GM12878 (cell line): ENCODE measurements at regions not wholly inside any gene's neighbourhood (a gene's known extent, or its start where the extent isn't known, plus 50 kb on each side); places are given as distances from the start of the nearest gene placed in this dataset.
"Not testable (repeated sequence)": the region's sequence is repeated elsewhere in the genome, so short reads cannot be mapped to it uniquely, and the experiment has no call there.

Experiments
- ATAC-seq: fragments of 200-7000 bp; cut with Tn5 transposase; 3 replicates; pipeline ENCODE4 v1.9.1; 2020; ENCODE audit warnings: mild to moderate bottlenecking, moderate library complexity
- BruUV-seq: library from RNA; stranded (reverse); fragments of 400-500 nt; replicated peaks from 2 replicates; lab custom pipeline; 2021; lab: Mats Ljungman, UMichigan
- CTCF ChIA-PET: fragments of 300-600 bp; sonication (Branson Sonifier 250); formaldehyde crosslinking; extraction: SDS; loops from one replicate; lab custom pipeline; 2021; ENCODE audit warnings: inconsistent platforms; lab: Yijun Ruan, JAX
- POLR2A ChIA-PET: fragments of 350-600 bp; formaldehyde crosslinking; extraction: SDS; loops from one replicate; lab custom pipeline; 2021; ENCODE audit warnings: inconsistent platforms; lab: Charles Lee
- RAD21 ChIA-PET: fragments of 300-600 bp; sonication (Branson Sonifier 250); formaldehyde crosslinking; loops from one replicate; lab custom pipeline; 2023; ENCODE audit warnings: antibody characterized with exemption; ENCODE audit not compliant: unreplicated experiment; lab: Charles Lee
- SMC1A ChIA-PET: fragments of 300-600 bp; sonication (Branson Sonifier 250); formaldehyde crosslinking; loops from one replicate; lab custom pipeline; 2023; ENCODE audit not compliant: unreplicated experiment, uncharacterized antibody; lab: Charles Lee
- DNase-seq: peaks from one replicate; pipeline ENCODE4 v3.0.0-alpha.2; 2011; ENCODE audit warnings: low read depth, low spot score
- FAIRE-seq: peaks from 3 replicates; lab custom pipeline; 2011; peaks lifted over from hg19 to GRCh38; lab: Jason Lieb, UNC
- H2AFZ ChIP-seq: 2 replicates; pipeline ENCODE4 v1.6.0; 2011; ENCODE audit warnings: low read depth, low read length, control low read depth; ENCODE audit not compliant: control insufficient read depth
- H3K27ac ChIP-seq: 2 replicates; pipeline ENCODE4 v1.5.1; 2011; ENCODE audit warnings: control low read depth; ENCODE audit not compliant: control insufficient read depth, insufficient read depth
- H3K27me3 ChIP-seq, 2 experiments: replicated peaks in 1 of 2; 2 replicates each; pipeline versions ENCODE4 v1.6.0 to v1.6.1; 2011; ENCODE audit warnings: low read length in 1 of 2; ENCODE audit not compliant: control insufficient read depth in 2 of 2, insufficient read depth in 2 of 2
- H3K36me3 ChIP-seq, 2 experiments: 2 replicates each; pipeline ENCODE4 v1.5.1; 2011; ENCODE audit warnings: low read length in 1 of 2; ENCODE audit not compliant: control insufficient read depth in 2 of 2, insufficient read depth in 2 of 2
- H3K4me1 ChIP-seq: 2 replicates; pipeline ENCODE4 v1.6.1; 2011; ENCODE audit warnings: mild to moderate bottlenecking, low read length, moderate library complexity, mixed read lengths; ENCODE audit not compliant: control insufficient read depth, insufficient read depth
- H3K4me2 ChIP-seq: 2 replicates; pipeline ENCODE4 v1.6.0; 2011; ENCODE audit warnings: control low read depth; ENCODE audit not compliant: control insufficient read depth, insufficient read depth
- H3K4me3 ChIP-seq: fragments of 200-600 bp; sonication (generic); 2 replicates; pipeline ENCODE4 v1.5.1; 2016
- H3K79me2 ChIP-seq: 2 replicates; pipeline ENCODE4 v1.6.0; 2011; ENCODE audit warnings: low read length; ENCODE audit not compliant: control insufficient read depth, insufficient read depth
- H3K9ac ChIP-seq: 2 replicates; pipeline ENCODE4 v1.8.0; 2011; ENCODE audit warnings: low read length, control low read depth, mixed read lengths; ENCODE audit not compliant: control insufficient read depth, insufficient read depth
- H3K9me3 ChIP-seq: replicated peaks from 3 replicates; pipeline ENCODE4 v1.5.1; 2011; ENCODE audit warnings: mild to moderate bottlenecking, low read length; ENCODE audit not compliant: control insufficient read depth, insufficient read depth
- H4K20me1 ChIP-seq: 2 replicates; pipeline ENCODE4 v1.6.0; 2011; ENCODE audit not compliant: control insufficient read depth, insufficient read depth
- ATF2 ChIP-seq: IDR thresholded peaks from 2 replicates; pipeline ENCODE4 v1.6.1; 2012; ENCODE audit warnings: low read length, inconsistent platforms
- BCL3 ChIP-seq: IDR thresholded peaks from 2 replicates; pipeline ENCODE4 v1.6.1; 2011; ENCODE audit warnings: borderline replicate concordance, low read depth, mild to moderate bottlenecking, moderate library complexity, low read length; ENCODE audit not compliant: insufficient read depth, poor library complexity, severe bottlenecking
- BRCA1 ChIP-seq: IDR thresholded peaks from 2 replicates; pipeline ENCODE4 v1.6.1; 2011; ENCODE audit warnings: low read depth, low read length, improper control_type of control experiment
- CHD4 ChIP-seq: fragments of 200-600 bp; sonication (generic); IDR thresholded peaks from 2 replicates; pipeline ENCODE4 v1.6.1; 2016; ENCODE audit warnings: mild to moderate bottlenecking
- IKZF2 ChIP-seq, 2 experiments: fragments of 450-650 bp; IDR thresholded peaks; 2 replicates each; pipeline ENCODE4 v1.6.1; 2017; ENCODE audit warnings: mild to moderate bottlenecking in 2 of 2, moderate library complexity in 2 of 2
- KLF5 ChIP-seq: fragments of 450-650 bp; IDR thresholded peaks from 2 replicates; pipeline ENCODE4 v1.6.1; 2014; ENCODE audit warnings: mild to moderate bottlenecking; ENCODE audit not compliant: partially characterized antibody
- MEF2A ChIP-seq: IDR thresholded peaks from 2 replicates; pipeline ENCODE4 v1.6.1; 2011; ENCODE audit warnings: low read depth, mild to moderate bottlenecking, low read length, moderate library complexity; ENCODE audit not compliant: insufficient read depth
- PAX5 ChIP-seq: IDR thresholded peaks from 2 replicates; pipeline ENCODE4 v1.6.1; 2011; ENCODE audit warnings: low read depth, low read length, borderline replicate concordance
- POU2F2 ChIP-seq: IDR thresholded peaks from 3 replicates; pipeline ENCODE4 v1.6.1; 2011; ENCODE audit warnings: low read depth, mild to moderate bottlenecking, low read length, borderline replicate concordance
- RCOR1 ChIP-seq: conservative IDR thresholded peaks from 2 replicates; pipeline ENCODE4 v1.6.1; 2012; ENCODE audit warnings: low read depth, low read length, improper control_type of control experiment
- SMC3 ChIP-seq: IDR thresholded peaks from 2 replicates; pipeline ENCODE4 v1.6.1; 2011; ENCODE audit warnings: low read length, improper control_type of control experiment, borderline replicate concordance
- SREBF2 ChIP-seq: IDR thresholded peaks from 2 replicates; pipeline ENCODE4 v1.6.1; 2012; ENCODE audit warnings: mild to moderate bottlenecking, low read length
- SUZ12 ChIP-seq: fragments of 200-600 bp; sonication (generic); IDR thresholded peaks from one replicate; pipeline ENCODE4 v1.6.1; 2018; ENCODE audit warnings: antibody characterized with exemption, mild to moderate bottlenecking; ENCODE audit not compliant: unreplicated experiment
- ZSCAN29 ChIP-seq: fragments of 450-650 bp; IDR thresholded peaks from 2 replicates; pipeline ENCODE4 v1.6.1; 2017; ENCODE audit warnings: mild to moderate bottlenecking, moderate library complexity
- WGBS: methylation state at CpG from one replicate; pipeline ENCODE4 v1.1.6; 2016; ENCODE audit warnings: low lambda C conversion rate; ENCODE audit not compliant: insufficient replicate concordance, insufficient coverage; ENCODE audit errors: missing lambda C conversion rate; 5-methylcytosine and 5-hydroxymethylcytosine counted together
- in situ Hi-C: fragments of 300-500 bp; cut with MboI; formaldehyde crosslinking; loops from 9 replicates; pipeline ENCODE4 v1.14.3; 2018; ENCODE audit warnings: mixed read lengths
- intact Hi-C: fragments of 100-400 bp; cut with micrococcal nuclease; formaldehyde crosslinking; loops from one replicate; pipeline ENCODE4 v1.14.2; 2022; ENCODE audit not compliant: unreplicated experiment

- H3K27ac ChIP-seq, H3K79me2 ChIP-seq, H3K4me1 ChIP-seq, H2AFZ ChIP-seq, intact Hi-C loops, H3K9ac ChIP-seq, FAIRE-seq, DNase-seq, H3K4me3 ChIP-seq, POLR2A ChIA-PET, H3K9me3 ChIP-seq, H4K20me1 ChIP-seq, H3K27me3 ChIP-seq, RAD21 ChIA-PET, SMC1A ChIA-PET, in situ Hi-C loops, ATAC-seq, CTCF ChIA-PET, BruUV-seq, H3K4me2 ChIP-seq, H3K36me3 ChIP-seq: not testable (repeated sequence)
- 29% methylated on average over 4 of the region's 4 CpGs for WGBS
Observed at GRCh38 chr6:62991696-62992095, 219.6 kb upstream of the FKBP1C start.

- DNase-seq: no peak
- ChIA-PET SMC1A (interaction anchor here (0.6 to 0.9 kb wide), 2 partner anchors 10 to 14 kb away, joined by 3 read pairs; no protein-coding TSS in a partner anchor), POLR2A (no interaction called here), CTCF (no interaction called here), RAD21 (no interaction called here)
- Histone ChIP-seq H3K4me2 (no peak overlapping the region), H3K27me3 (no peaks in the 10 kb centered on the region), H4K20me1 (no peaks in the 10 kb centered on the region), H3K4me1 (no peaks in the 10 kb centered on the region), H3K9ac (no peak overlapping the region), H3K79me2 (no peaks in the 10 kb centered on the region), H3K9me3 (no peaks in the 10 kb centered on the region), H2AFZ (no peak overlapping the region), H3K27ac (no peak overlapping the region), H3K36me3 (no peaks in the 10 kb centered on the region), H3K4me3 (no peak overlapping the region)
- ATAC-seq: no peak
- intact Hi-C loops (no loop called here), in situ Hi-C loops (no loop called here)
- no TSS peak for BruUV-seq
- FAIRE-seq: no peak
- TF ChIP-seq CHD4 (no peak), POU2F2 (no peak), BCL3 (no peak), BRCA1 (no peak), ATF2 (no peak), SREBF2 (no peak), SMC3 (no peak), KLF5 (no peak), IKZF2 (IDR thresholded peaks at IDR 0.05) (no peak), RCOR1 (no peak), SUZ12 (no peak), ZSCAN29 (no peak), MEF2A (no peak), PAX5 (no peak)
Observed at GRCh38 chr6:62993951-62994350, 217.3 kb upstream of the FKBP1C start.
